DND-41 (cell line): ENCODE measurements at regions not wholly inside any gene's neighbourhood (a gene's known extent, or its start where the extent isn't known, plus 50 kb on each side); places are given as distances from the start of the nearest gene placed in this dataset.

Source experiments
- ATAC-seq: fragments of 200-7000 bp; cut with Tn5 transposase; 3 replicates; pipeline ENCODE4 v1.9.1; 2021; ENCODE audit warnings: low read depth; ENCODE audit not compliant: insufficient read depth
- DNase-seq: peaks from one replicate; pipeline ENCODE4 v3.0.0-alpha.2; 2020
- H2AFZ ChIP-seq: 2 replicates; pipeline ENCODE4 v1.6.0; 2012; ENCODE audit warnings: low read depth, low read length
- H3K27ac ChIP-seq: 2 replicates; pipeline ENCODE4 v1.5.1; 2012; ENCODE audit warnings: low read length, inconsistent platforms
- H3K27me3 ChIP-seq: fragments of 200-600 bp; sonication (generic); 2 replicates; pipeline ENCODE4 v1.6.0; 2012; ENCODE audit warnings: low read length, mild to moderate bottlenecking, inconsistent platforms; ENCODE audit not compliant: insufficient read depth, poor library complexity
- H3K36me3 ChIP-seq: 2 replicates; pipeline ENCODE4 v1.5.1; 2012; ENCODE audit warnings: low read length, inconsistent platforms; ENCODE audit not compliant: insufficient read depth
- H3K4me1 ChIP-seq: 2 replicates; pipeline ENCODE4 v1.5.1; 2012; ENCODE audit warnings: mild to moderate bottlenecking, low read length; ENCODE audit not compliant: insufficient read depth
- H3K4me2 ChIP-seq: 2 replicates; pipeline ENCODE4 v1.6.0; 2012; ENCODE audit warnings: mild to moderate bottlenecking, moderate library complexity, low read length, inconsistent platforms; ENCODE audit not compliant: insufficient read depth
- H3K4me3 ChIP-seq, 2 experiments: fragments of 200-600 bp in 1 of 2; shearing (Covaris generic) in 1 of 2; 2 replicates each; pipeline ENCODE4 v1.5.1; 2012 to 2016; ENCODE audit warnings: inconsistent platforms in 2 of 2, low read length in 2 of 2, mild to moderate bottlenecking in 2 of 2, low read depth in 1 of 2, moderate library complexity in 1 of 2
- H3K79me2 ChIP-seq: 2 replicates; pipeline ENCODE4 v1.6.0; 2012; ENCODE audit warnings: low read length, inconsistent platforms; ENCODE audit not compliant: insufficient read depth
- H3K9ac ChIP-seq: 2 replicates; pipeline ENCODE4 v1.6.0; 2012; ENCODE audit warnings: low read depth, mild to moderate bottlenecking, inconsistent platforms, low read length, moderate library complexity
- H3K9me3 ChIP-seq: 2 replicates; pipeline ENCODE4 v1.5.1; 2012; ENCODE audit warnings: low read length, moderate library complexity, mild to moderate bottlenecking, inconsistent platforms; ENCODE audit not compliant: insufficient read depth, severe bottlenecking
- H4K20me1 ChIP-seq: 2 replicates; pipeline ENCODE4 v1.6.0; 2012; ENCODE audit warnings: low read length; ENCODE audit not compliant: insufficient read depth
- CTCF ChIP-seq: IDR thresholded peaks from 2 replicates; pipeline ENCODE4 v1.5.1; 2012; ENCODE audit warnings: borderline replicate concordance, low read length, moderate library complexity, mild to moderate bottlenecking; ENCODE audit not compliant: poor library complexity, severe bottlenecking; ENCODE audit errors: extremely low read depth
- EZH2 ChIP-seq: IDR thresholded peaks from 3 replicates; pipeline ENCODE4 v1.6.1; 2012; ENCODE audit warnings: borderline replicate concordance, low read depth, mild to moderate bottlenecking, moderate library complexity, low read length, inconsistent platforms; ENCODE audit not compliant: severe bottlenecking

GRCh38 chr3:27559835-27560234, 75.7 kb upstream of the SLC4A7 start:
- DNase-seq (no peak), ATAC-seq (no peak; the same call in 2 of the 3 replicates)
- Histone ChIP-seq H4K20me1 (no peaks in the 10 kb centered on the region), H3K36me3 (no peaks in the 10 kb centered on the region), H3K4me3 (no peak overlapping the region), H3K9ac (no peak overlapping the region), H3K9me3 (no peaks in the 10 kb centered on the region), H3K4me2 (no peak overlapping the region), H3K27me3 (no peaks in the 10 kb centered on the region), H3K27ac (no peak overlapping the region), H3K4me1 (no peaks in the 10 kb centered on the region), H3K79me2 (no peaks in the 10 kb centered on the region), H2AFZ (no peak overlapping the region)
- TF ChIP-seq CTCF (no peak), EZH2 (no peak)

GRCh38 chr3:27559381-27559780, 75.2 kb upstream of the SLC4A7 start:
- Histone ChIP-seq H3K36me3 (no peaks in the 10 kb centered on the region), H3K27me3 (no peaks in the 10 kb centered on the region), H3K4me1 (no peaks in the 10 kb centered on the region), H2AFZ (no peak overlapping the region), H3K9ac (no peak overlapping the region), H3K79me2 (no peaks in the 10 kb centered on the region), H4K20me1 (no peaks in the 10 kb centered on the region), H3K4me3 (no peak overlapping the region), H3K4me2 (no peak overlapping the region), H3K27ac (no peak overlapping the region), H3K9me3 (no peaks in the 10 kb centered on the region)
- no peak for ATAC-seq
- no peak for DNase-seq
- TF ChIP-seq EZH2 (no peak), CTCF (no peak)

GRCh38 chr3:27557411-27557810, 73.2 kb upstream of the SLC4A7 start:
- Histone ChIP-seq H3K36me3 (no peaks in the 10 kb centered on the region), H3K27me3 (no peaks in the 10 kb centered on the region), H3K79me2 (no peaks in the 10 kb centered on the region), H3K4me3 (no peak overlapping the region), H4K20me1 (no peaks in the 10 kb centered on the region), H2AFZ (no peak overlapping the region), H3K9me3 (no peaks in the 10 kb centered on the region), H3K9ac (no peak overlapping the region), H3K4me1 (no peaks in the 10 kb centered on the region), H3K4me2 (no peak overlapping the region), H3K27ac (no peak overlapping the region)
- ATAC-seq (no peak), DNase-seq (no peak)
- TF ChIP-seq CTCF, result no peak
- no peak for TF ChIP-seq EZH2

GRCh38 chr3:27556887-27557286, 72.7 kb upstream of the SLC4A7 start:
- no peaks in the 10 kb centered on the region for H3K36me3 ChIP-seq
- no peak overlapping the region for H3K4me2 ChIP-seq
- DNase-seq, result no peak
- H3K27me3 ChIP-seq, result no peaks in the 10 kb centered on the region
- H3K4me1 ChIP-seq, result no peaks in the 10 kb centered on the region
- no peaks in the 10 kb centered on the region for H4K20me1 ChIP-seq
- TF ChIP-seq EZH2 (no peak), CTCF (no peak)
- H3K4me3 ChIP-seq, result no peak overlapping the region
- no peaks in the 10 kb centered on the region for H3K9me3 ChIP-seq
- ATAC-seq, result no peak
- H3K9ac ChIP-seq, result no peak overlapping the region
- H3K27ac ChIP-seq, result no peak overlapping the region
- H3K79me2 ChIP-seq, result no peaks in the 10 kb centered on the region
- H2AFZ ChIP-seq, result no peak overlapping the region
